HL-60 (cell line): ENCODE measurements at regions not wholly inside any gene's neighbourhood (a gene's known extent, or its start where the extent isn't known, plus 50 kb on each side); places are given as distances from the start of the nearest gene placed in this dataset.

ENCODE experiments used
- POLR2AphosphoS5 ChIP-seq: IDR thresholded peaks from 2 replicates; pipeline ENCODE4 v1.6.1; 2012; ENCODE audit warnings: low read depth
- SPI1 ChIP-seq: IDR thresholded peaks from 2 replicates; pipeline ENCODE4 v1.6.1; 2012; ENCODE audit warnings: low read depth, mild to moderate bottlenecking, borderline replicate concordance

GRCh38 chr17:74146196-74146595, 57.3 kb upstream of the RPL38 start:
- TF ChIP-seq POLR2AphosphoS5 (no peak), SPI1 (no peak)
